SU-DHL-6 (cell line): ENCODE measurements at regions not wholly inside any gene's neighbourhood (a gene's known extent, or its start where the extent isn't known, plus 50 kb on each side); places are given as distances from the start of the nearest gene placed in this dataset.
"Not testable (repeated sequence)": the region's sequence is repeated elsewhere in the genome, so short reads cannot be mapped to it uniquely, and the experiment has no call there.

Experiments used
- EZH2phosphoT487 ChIP-seq: fragments of 200-600 bp; sonication (generic), shearing (Covaris generic); conservative IDR thresholded peaks from 2 replicates; pipeline ENCODE4 v1.6.1; 2018; ENCODE audit warnings: mild to moderate bottlenecking, antibody characterized with exemption, low read length, moderate library complexity, mixed read lengths
- TF ChIP-seq, protein P1 (sequence below): fragments of 200-600 bp; sonication (generic); IDR thresholded peaks from one replicate; pipeline ENCODE4 v1.5.1; 2017; ENCODE audit warnings: antibody characterized with exemption, mild to moderate bottlenecking, low read length, moderate library complexity; ENCODE audit not compliant: insufficient read depth, poor library complexity, severe bottlenecking

DNA sequence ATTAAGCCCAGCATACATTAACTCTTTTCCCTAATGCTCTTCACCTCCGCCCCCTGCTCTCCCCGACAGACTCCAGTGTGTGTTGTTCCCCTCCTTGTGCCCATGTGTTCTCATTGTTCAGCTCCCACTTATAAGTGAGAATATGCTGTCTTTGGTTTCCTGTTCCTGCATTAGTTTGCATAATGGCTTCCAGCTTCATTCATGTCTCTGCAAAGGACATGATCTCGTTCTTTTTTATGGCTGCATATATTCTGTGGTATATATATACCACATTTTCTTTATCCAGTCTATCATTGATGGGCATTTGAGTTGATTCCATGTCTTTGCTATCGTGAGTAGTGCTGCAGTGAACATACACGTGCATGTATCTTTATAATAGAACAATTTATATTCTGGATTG is 69.3 kb upstream of the NAA35 start:
- TF ChIP-seq, protein P1, sequence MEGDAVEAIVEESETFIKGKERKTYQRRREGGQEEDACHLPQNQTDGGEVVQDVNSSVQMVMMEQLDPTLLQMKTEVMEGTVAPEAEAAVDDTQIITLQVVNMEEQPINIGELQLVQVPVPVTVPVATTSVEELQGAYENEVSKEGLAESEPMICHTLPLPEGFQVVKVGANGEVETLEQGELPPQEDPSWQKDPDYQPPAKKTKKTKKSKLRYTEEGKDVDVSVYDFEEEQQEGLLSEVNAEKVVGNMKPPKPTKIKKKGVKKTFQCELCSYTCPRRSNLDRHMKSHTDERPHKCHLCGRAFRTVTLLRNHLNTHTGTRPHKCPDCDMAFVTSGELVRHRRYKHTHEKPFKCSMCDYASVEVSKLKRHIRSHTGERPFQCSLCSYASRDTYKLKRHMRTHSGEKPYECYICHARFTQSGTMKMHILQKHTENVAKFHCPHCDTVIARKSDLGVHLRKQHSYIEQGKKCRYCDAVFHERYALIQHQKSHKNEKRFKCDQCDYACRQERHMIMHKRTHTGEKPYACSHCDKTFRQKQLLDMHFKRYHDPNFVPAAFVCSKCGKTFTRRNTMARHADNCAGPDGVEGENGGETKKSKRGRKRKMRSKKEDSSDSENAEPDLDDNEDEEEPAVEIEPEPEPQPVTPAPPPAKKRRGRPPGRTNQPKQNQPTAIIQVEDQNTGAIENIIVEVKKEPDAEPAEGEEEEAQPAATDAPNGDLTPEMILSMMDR = not testable (repeated sequence)
- TF ChIP-seq EZH2phosphoT487 = not testable (repeated sequence)
